SK-N-SH treated with all-trans-retinoic acid at 6 μM for 48 hours (cell line): ENCODE measurements at regions not wholly inside any gene's neighbourhood (a gene's known extent, or its start where the extent isn't known, plus 50 kb on each side); places are given as distances from the start of the nearest gene placed in this dataset.

Experiments used
- BACH2 ChIP-seq: fragments of 250-450 bp; sonication (Bioruptor Pico); IDR thresholded peaks from 2 replicates; pipeline ENCODE4 v1.9.0; 2021; ENCODE audit warnings: mild to moderate bottlenecking, borderline replicate concordance
- RARB ChIP-seq: fragments of 250-450 bp; sonication (Bioruptor Pico); IDR thresholded peaks from 2 replicates; pipeline ENCODE4 v1.8.0; 2021; ENCODE audit warnings: mild to moderate bottlenecking, moderate library complexity
- ZC3H10 ChIP-seq: fragments of 250-450 bp; sonication (Bioruptor Pico); IDR thresholded peaks from 2 replicates; pipeline ENCODE4 v1.5.1; 2021; ENCODE audit warnings: mild to moderate bottlenecking, moderate library complexity
- ZFP3 ChIP-seq: fragments of 250-450 bp; sonication (Bioruptor Pico); IDR thresholded peaks from 2 replicates; pipeline ENCODE4 v1.5.0; 2020; ENCODE audit warnings: mild to moderate bottlenecking, moderate library complexity
- ZNF565 ChIP-seq: fragments of 450-650 bp; formaldehyde crosslinking; conservative IDR thresholded peaks from 2 replicates; pipeline ENCODE4 v1.5.0; 2020; ENCODE audit warnings: low read depth, mild to moderate bottlenecking, moderate library complexity
- TF ChIP-seq, protein P1 (sequence below): fragments of 250-450 bp; sonication (Bioruptor Pico); IDR thresholded peaks from 2 replicates; pipeline ENCODE4 v1.8.0; 2021; ENCODE audit warnings: low read depth, mild to moderate bottlenecking, moderate library complexity, borderline replicate concordance

DNA sequence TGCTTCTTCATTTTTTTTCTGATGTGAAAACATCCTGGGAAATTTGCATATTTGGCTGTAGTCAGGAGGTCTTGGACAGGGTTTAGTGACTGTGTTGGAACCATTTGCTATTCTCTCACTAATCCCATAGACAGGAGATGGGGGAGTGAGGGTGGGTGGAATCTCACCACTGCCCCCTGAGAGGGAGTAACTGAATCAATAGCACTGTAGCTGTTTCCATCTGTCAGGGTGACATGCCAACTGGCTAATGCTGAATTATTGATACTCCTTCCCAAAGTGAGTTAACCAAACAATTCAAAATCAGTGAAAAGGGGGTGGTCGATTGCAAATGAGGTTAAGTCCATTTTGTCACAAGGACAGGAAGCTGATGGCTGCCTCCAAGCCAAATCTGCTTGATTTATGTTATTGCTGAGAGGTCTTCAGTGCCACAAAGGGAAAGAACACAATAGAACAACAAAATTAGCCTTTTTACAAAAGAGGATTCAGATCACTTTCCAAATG lies 55.1 kb upstream of the B3GAT2 start:
- TF ChIP-seq ZFP3 (no peak), RARB (CRISPR knock-in tag) (no peak), BACH2 (no peak), ZNF565 (CRISPR knock-in tag) (no peak), ZC3H10 (CRISPR knock-in tag) (no peak)
- TF ChIP-seq, protein P1, sequence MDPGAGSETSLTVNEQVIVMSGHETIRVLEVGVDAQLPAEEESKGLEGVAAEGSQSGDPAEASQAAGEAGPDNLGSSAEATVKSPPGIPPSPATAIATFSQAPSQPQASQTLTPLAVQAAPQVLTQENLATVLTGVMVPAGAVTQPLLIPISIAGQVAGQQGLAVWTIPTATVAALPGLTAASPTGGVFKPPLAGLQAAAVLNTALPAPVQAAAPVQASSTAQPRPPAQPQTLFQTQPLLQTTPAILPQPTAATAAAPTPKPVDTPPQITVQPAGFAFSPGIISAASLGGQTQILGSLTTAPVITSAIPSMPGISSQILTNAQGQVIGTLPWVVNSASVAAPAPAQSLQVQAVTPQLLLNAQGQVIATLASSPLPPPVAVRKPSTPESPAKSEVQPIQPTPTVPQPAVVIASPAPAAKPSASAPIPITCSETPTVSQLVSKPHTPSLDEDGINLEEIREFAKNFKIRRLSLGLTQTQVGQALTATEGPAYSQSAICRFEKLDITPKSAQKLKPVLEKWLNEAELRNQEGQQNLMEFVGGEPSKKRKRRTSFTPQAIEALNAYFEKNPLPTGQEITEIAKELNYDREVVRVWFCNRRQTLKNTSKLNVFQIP (CRISPR knock-in tag) = no peak
